LoVo (cell line): ENCODE measurements at regions not wholly inside any gene's neighbourhood (a gene's known extent, or its start where the extent isn't known, plus 50 kb on each side); places are given as distances from the start of the nearest gene placed in this dataset.
"Not testable (repeated sequence)": the region's sequence is repeated elsewhere in the genome, so short reads cannot be mapped to it uniquely, and the experiment has no call there.

Experiments used
- DNase-seq: peaks from one replicate; pipeline ENCODE4 v3.0.0-alpha.2; 2016; ENCODE audit warnings: low spot score

GRCh38 chr22:48835857-48836672, 991.6 kb downstream of the BRD1 start:
- DNase-seq = no peak

GRCh38 chr22:48835364-48835763, 992.3 kb downstream of the BRD1 start:
- no peak for DNase-seq

- DNase-seq = no peak
These were observed 993.3 kb downstream of the BRD1 start for GRCh38 chr22:48834404-48834803.

- no peak for DNase-seq
These were observed 995.1 kb downstream of the BRD1 start for GRCh38 chr22:48832592-48832991.

- DNase-seq = no peak
These were observed 997.8 kb downstream of the BRD1 start for GRCh38 chr22:48829908-48830307.

- DNase-seq = no peak
These were observed 999.0 kb downstream of the BRD1 start for GRCh38 chr22:48828688-48829087.

- no peak for DNase-seq
These were observed 999.6 kb downstream of the BRD1 start for GRCh38 chr22:48827904-48828555.

- DNase-seq = no peak
These were observed 1000.3 kb downstream of the BRD1 start for GRCh38 chr22:48827268-48827846.

GRCh38 chr22:48826546-48826945, 1001.1 kb downstream of the BRD1 start:
- no peak for DNase-seq

GRCh38 chr22:48825802-48826520, 1001.7 kb downstream of the BRD1 start:
- DNase-seq = no peak

- no peak for DNase-seq
These were observed 1002.7 kb downstream of the BRD1 start for GRCh38 chr22:48824712-48825651.

- no peak for DNase-seq
These were observed 1003.7 kb downstream of the BRD1 start for GRCh38 chr22:48823941-48824340.

- DNase-seq = no peak
These were observed 1005.1 kb downstream of the BRD1 start for GRCh38 chr22:48822278-48823233.

- DNase-seq = no peak
These were observed 1005.9 kb downstream of the BRD1 start for GRCh38 chr22:48821727-48822126.

- DNase-seq = no peak
These were observed 1006.4 kb downstream of the BRD1 start for GRCh38 chr22:48821346-48821690.

- no peak for DNase-seq
These were observed 1007.0 kb downstream of the BRD1 start for GRCh38 chr22:48820481-48821345.

GRCh38 chr22:48819961-48820360, 1007.7 kb downstream of the BRD1 start:
- DNase-seq = no peak

GRCh38 chr22:48819232-48819631, 1008.4 kb downstream of the BRD1 start:
- DNase-seq = no peak

GRCh38 chr22:48817491-48817890, 1010.2 kb downstream of the BRD1 start:
- not testable (repeated sequence) for DNase-seq
